ENCODE measurements at regions not wholly inside any gene's neighbourhood (a gene's known extent, or its start where the extent isn't known, plus 50 kb on each side); places are given as distances from the start of the nearest gene placed in this dataset.
A peak's percentile ranks its signal among the peaks of the same experiment; 100 is the strongest.

- Histone ChIP-seq H3K27me3 (ENCODE audit: control insufficient read depth, insufficient read depth) (no peaks in the 10 kb centered on the region), H3K27ac (ENCODE audit: low read length) (no peak overlapping the region), H3K4me1 (ENCODE audit: control insufficient read depth, insufficient read depth, low read length) (no peaks in the 10 kb centered on the region), H3K4me3 (ENCODE audit: low read length) (no peak overlapping the region), H3K9me3 (ENCODE audit: control insufficient read depth, low read length) (no peaks in the 10 kb centered on the region)
- 62% methylated on average over 3 of the region's 3 CpGs for WGBS
- no peak for ATAC-seq
- DNase-seq: no peak
- intact Hi-C loops (cut with DNase I): no loop called here
Observed at GRCh38 chrX:87727620-87728019, 210.0 kb downstream of the KLHL4 start.

- no peak overlapping the region for H3K4me3 ChIP-seq (ENCODE audit: low read length)
- intact Hi-C loops (cut with DNase I): no loop called here
- 88% methylated on average over 9 of the region's 9 CpGs for WGBS
- DNase-seq (no peak), ATAC-seq (no peak)
- no peaks in the 10 kb centered on the region for H3K9me3 ChIP-seq (ENCODE audit: control insufficient read depth, low read length)
- no peaks in the 10 kb centered on the region for H3K27me3 ChIP-seq (ENCODE audit: control insufficient read depth, insufficient read depth)
- H3K4me1 ChIP-seq (ENCODE audit: control insufficient read depth, insufficient read depth, low read length): no peaks in the 10 kb centered on the region
- no peak overlapping the region for H3K27ac ChIP-seq (ENCODE audit: low read length)
Observed at GRCh38 chrX:87728024-87728423, 210.4 kb downstream of the KLHL4 start.

DNA sequence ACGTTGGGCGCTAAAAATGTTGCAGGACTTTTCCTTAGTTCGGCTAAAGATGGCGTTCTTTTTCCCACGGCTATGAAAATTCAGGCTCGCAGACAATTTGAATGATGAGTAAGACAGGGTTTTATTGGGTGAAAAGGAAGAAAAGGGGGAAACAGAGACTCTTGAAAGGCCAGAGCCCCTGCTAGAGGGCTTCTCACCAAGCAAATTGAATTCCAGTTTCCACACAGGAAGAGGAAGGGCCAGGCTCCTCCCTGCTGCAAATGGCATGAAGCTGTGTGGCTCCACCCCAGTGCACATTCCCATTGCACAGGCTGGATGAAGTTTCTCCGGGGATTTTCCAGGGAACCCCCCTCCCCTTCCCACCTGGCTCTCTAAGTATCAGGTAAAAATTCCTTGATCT lies 210.9 kb downstream of the KLHL4 start:
- Histone ChIP-seq H3K4me1 (ENCODE audit: control insufficient read depth, insufficient read depth, low read length) (no peaks in the 10 kb centered on the region), H3K4me3 (ENCODE audit: low read length) (no peak overlapping the region), H3K9me3 (ENCODE audit: control insufficient read depth, low read length) (no peaks in the 10 kb centered on the region), H3K27me3 (ENCODE audit: control insufficient read depth, insufficient read depth) (no peaks in the 10 kb centered on the region), H3K27ac (ENCODE audit: low read length) (no peak overlapping the region)
- no peak for ATAC-seq
- DNase-seq: no peak
- WGBS: 97% methylated on average over 7 of the region's 7 CpGs
- intact Hi-C loops (cut with DNase I): no loop called here

GRCh38 chrX:87732133-87732532 lies 214.5 kb downstream of the KLHL4 start:
- Histone ChIP-seq H3K4me3 (ENCODE audit: low read length) (no peak overlapping the region), H3K27ac (ENCODE audit: low read length) (no peak overlapping the region), H3K27me3 (ENCODE audit: control insufficient read depth, insufficient read depth) (no peaks in the 10 kb centered on the region), H3K9me3 (ENCODE audit: control insufficient read depth, low read length) (no peaks in the 10 kb centered on the region), H3K4me1 (ENCODE audit: control insufficient read depth, insufficient read depth, low read length) (no peaks in the 10 kb centered on the region)
- ATAC-seq: no peak
- DNase-seq: no peak
- intact Hi-C loops (cut with DNase I): no loop called here

- Histone ChIP-seq H3K9me3 (ENCODE audit: control insufficient read depth, low read length) (no peaks in the 10 kb centered on the region), H3K4me1 (ENCODE audit: control insufficient read depth, insufficient read depth, low read length) (no peaks in the 10 kb centered on the region), H3K4me3 (ENCODE audit: low read length) (no peak overlapping the region), H3K27me3 (ENCODE audit: control insufficient read depth, insufficient read depth) (no peaks in the 10 kb centered on the region), H3K27ac (ENCODE audit: low read length) (no peak overlapping the region)
- ATAC-seq (no peak), DNase-seq (no peak)
- intact Hi-C loops (cut with DNase I): no loop called here
- WGBS: 55% methylated on average over 2 of the region's 2 CpGs
Observed at GRCh38 chrX:87736576-87736975, 219.0 kb downstream of the KLHL4 start.

DNA sequence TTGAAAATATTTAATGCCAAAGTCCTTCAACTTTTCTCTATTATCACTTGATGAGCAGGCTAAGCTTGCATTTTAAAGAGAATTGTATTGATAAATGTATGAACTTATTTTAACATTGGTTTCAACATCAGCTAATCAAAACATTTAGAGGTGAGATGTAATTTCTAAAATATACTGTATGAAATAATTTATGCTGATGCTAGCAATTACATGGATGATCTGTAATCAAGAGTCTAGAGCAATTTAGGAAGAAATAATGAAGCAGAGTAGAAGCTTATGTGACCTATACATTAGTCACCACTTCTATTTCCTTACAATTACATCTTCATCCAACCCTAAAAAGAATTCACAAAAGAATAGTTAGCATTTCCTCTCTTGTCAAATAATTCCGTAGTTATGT lies 226.8 kb downstream of the KLHL4 start:
- no peak for DNase-seq
- no peak for ATAC-seq
- H3K4me3 ChIP-seq (ENCODE audit: low read length): no peak overlapping the region
- H3K4me1 ChIP-seq (ENCODE audit: control insufficient read depth, insufficient read depth, low read length): no peaks in the 10 kb centered on the region
- 64% methylated on average over 1 of the region's 1 CpG for WGBS
- H3K27me3 ChIP-seq (ENCODE audit: control insufficient read depth, insufficient read depth): no peaks in the 10 kb centered on the region
- intact Hi-C loops (cut with DNase I): no loop called here
- no peak overlapping the region for H3K27ac ChIP-seq (ENCODE audit: low read length)
- H3K9me3 ChIP-seq (ENCODE audit: control insufficient read depth, low read length): no peaks in the 10 kb centered on the region

GRCh38 chrX:87755493-87755892 lies 237.9 kb downstream of the KLHL4 start:
- intact Hi-C loops (cut with DNase I): no loop called here
- no peak for ATAC-seq
- no peak for DNase-seq
- Histone ChIP-seq H3K27ac (ENCODE audit: low read length) (no peak overlapping the region), H3K4me1 (ENCODE audit: control insufficient read depth, insufficient read depth, low read length) (no peaks in the 10 kb centered on the region), H3K9me3 (ENCODE audit: control insufficient read depth, low read length) (no peaks in the 10 kb centered on the region), H3K4me3 (ENCODE audit: low read length) (no peak overlapping the region), H3K27me3 (ENCODE audit: control insufficient read depth, insufficient read depth) (no peaks in the 10 kb centered on the region)
- WGBS: 85% methylated on average over 5 of the region's 5 CpGs

DNA sequence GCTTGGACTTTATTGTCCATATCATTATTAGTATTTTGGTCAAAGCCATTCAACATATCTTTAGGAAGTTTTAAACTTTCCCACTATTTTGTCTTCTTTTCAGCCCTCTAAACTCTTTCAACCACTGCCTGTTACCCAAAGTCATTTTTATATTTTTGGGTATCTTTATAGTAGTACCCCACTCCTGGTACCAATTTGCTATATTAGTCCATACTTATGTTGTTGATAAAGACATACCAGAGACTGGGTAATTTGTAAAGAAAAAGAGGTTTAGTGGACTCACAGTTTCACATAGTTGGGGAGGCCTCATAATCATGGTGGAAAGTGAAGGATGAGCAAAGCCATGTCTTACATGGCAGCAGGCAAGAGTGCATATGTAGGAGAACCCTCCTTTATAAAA lies 271.4 kb downstream of the KLHL4 start:
- DNase-seq (no peak), ATAC-seq (no peak)
- H3K27me3 ChIP-seq (ENCODE audit: control insufficient read depth, insufficient read depth): no peaks in the 10 kb centered on the region
- no peaks in the 10 kb centered on the region for H3K9me3 ChIP-seq (ENCODE audit: control insufficient read depth, low read length)
- H3K27ac ChIP-seq (ENCODE audit: low read length): no peak overlapping the region
- intact Hi-C loops (cut with DNase I): no loop called here
- no peaks in the 10 kb centered on the region for H3K4me1 ChIP-seq (ENCODE audit: control insufficient read depth, insufficient read depth, low read length)
- no peak overlapping the region for H3K4me3 ChIP-seq (ENCODE audit: low read length)

DNA sequence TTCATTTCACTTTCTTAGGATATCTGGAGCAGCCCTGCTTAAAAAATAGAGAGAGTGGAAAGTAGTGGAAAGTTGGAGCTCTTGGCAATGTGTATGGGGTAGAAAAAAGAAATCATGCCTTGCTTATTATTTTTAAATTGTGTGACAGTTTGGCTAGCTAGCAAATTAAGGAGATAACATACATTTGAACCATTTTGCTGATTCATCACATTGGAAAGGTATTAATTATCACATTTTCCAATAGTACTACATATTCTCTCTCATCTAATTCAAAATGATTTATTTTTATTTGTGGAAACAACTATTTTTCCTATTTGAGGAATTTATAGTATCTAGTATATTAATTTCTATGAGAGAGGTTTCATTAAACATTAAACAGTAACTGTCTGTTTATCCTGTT lies 280.4 kb downstream of the KLHL4 start:
- intact Hi-C loops (cut with DNase I): no loop called here
- DNase-seq: no peak
- no peak overlapping the region for H3K27ac ChIP-seq (ENCODE audit: low read length)
- H3K4me1 ChIP-seq (ENCODE audit: control insufficient read depth, insufficient read depth, low read length): no peaks in the 10 kb centered on the region
- H3K4me3 ChIP-seq (ENCODE audit: low read length): no peak overlapping the region
- no peak for ATAC-seq
- no peaks in the 10 kb centered on the region for H3K27me3 ChIP-seq (ENCODE audit: control insufficient read depth, insufficient read depth)
- H3K9me3 ChIP-seq (ENCODE audit: control insufficient read depth, low read length): no peaks in the 10 kb centered on the region

DNA sequence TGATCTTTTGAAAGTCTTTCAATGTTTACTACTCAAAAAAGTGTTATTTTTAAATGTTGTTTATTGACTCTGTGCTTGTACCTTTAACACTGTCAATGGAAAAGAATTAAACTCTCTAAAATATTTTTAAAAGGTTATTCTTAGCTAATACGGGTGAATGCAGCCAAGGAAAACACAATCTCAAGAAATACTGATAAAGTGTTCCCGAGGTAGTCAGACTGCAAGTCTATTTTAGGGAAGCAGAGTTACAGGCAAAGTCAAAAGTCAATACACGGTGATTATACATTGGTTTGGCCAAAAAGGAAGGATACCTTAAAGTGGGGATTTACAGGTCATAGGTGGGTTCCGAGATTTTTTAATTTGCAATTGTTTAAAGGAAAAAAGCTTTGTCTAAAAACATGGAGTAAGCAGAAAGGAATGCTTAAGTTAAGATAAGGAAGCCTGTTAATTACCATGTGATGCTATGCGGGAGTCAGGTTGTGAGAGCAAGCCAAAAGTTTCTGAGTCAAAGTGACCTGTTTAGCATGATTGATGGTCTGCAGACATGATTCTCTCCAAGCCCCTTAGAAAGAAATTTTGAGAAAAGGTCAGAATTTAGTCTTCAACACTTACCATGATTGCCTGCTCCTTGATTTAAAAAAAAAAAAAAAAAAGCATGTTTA lies 288.4 kb downstream of the KLHL4 start:
- Histone ChIP-seq H3K27ac (ENCODE audit: low read length) (no peak overlapping the region), H3K4me3 (ENCODE audit: low read length) (no peak overlapping the region), H3K4me1 (ENCODE audit: control insufficient read depth, insufficient read depth, low read length) (no peaks in the 10 kb centered on the region), H3K27me3 (ENCODE audit: control insufficient read depth, insufficient read depth) (no peaks in the 10 kb centered on the region), H3K9me3 (ENCODE audit: control insufficient read depth, low read length) (no peaks in the 10 kb centered on the region)
- intact Hi-C loops (cut with DNase I): no loop called here
- ATAC-seq (peak; percentile 69 to 89), DNase-seq (no peak)
- WGBS: 7% methylated on average over 5 of the region's 5 CpGs

DNA sequence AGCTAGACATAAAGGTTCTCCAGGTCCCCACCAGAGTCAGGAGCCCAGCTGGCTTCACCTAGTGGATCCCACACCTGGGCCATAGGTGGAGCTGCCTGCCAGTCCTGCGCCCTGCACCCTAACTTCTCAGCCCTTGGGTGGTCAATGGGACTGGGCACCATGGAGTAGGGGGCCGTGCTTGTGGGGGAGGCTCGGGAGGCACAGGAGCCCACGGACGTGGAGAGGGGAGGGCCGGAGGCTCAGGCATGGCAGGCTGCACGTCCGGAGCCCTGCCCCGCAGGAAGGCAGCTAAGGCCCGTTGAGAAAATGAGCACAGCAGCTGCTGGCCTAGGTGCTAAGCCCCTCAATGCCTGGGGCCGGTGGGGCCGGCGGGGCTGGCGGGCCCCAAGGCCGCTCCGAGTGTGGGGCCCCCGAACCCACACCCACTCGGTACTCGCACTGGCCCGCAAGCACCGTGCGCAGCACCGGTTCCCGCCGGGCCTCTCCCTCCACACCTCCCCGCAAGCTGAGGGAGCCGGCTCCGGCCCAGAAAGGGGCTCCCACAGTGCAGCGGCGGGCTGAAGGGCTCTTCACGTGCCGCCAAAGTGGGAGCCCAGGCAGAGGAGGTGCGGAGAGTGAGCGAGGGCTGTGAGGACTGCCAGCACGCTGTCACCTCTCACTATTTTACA lies 291.1 kb downstream of the KLHL4 start:
- DNase-seq (peak in 1 of 3 donors; percentile 42), ATAC-seq (no peak)
- H3K9me3 ChIP-seq (ENCODE audit: control insufficient read depth, low read length): no peaks in the 10 kb centered on the region
- H3K4me1 ChIP-seq (ENCODE audit: control insufficient read depth, insufficient read depth, low read length): no peaks in the 10 kb centered on the region
- 95% methylated on average over 35 of the region's 35 CpGs for WGBS
- no peaks in the 10 kb centered on the region for H3K27me3 ChIP-seq (ENCODE audit: control insufficient read depth, insufficient read depth)
- H3K4me3 ChIP-seq (ENCODE audit: low read length): no peak overlapping the region
- intact Hi-C loops (cut with DNase I): no loop called here
- H3K27ac ChIP-seq (ENCODE audit: low read length): no peak overlapping the region

DNA sequence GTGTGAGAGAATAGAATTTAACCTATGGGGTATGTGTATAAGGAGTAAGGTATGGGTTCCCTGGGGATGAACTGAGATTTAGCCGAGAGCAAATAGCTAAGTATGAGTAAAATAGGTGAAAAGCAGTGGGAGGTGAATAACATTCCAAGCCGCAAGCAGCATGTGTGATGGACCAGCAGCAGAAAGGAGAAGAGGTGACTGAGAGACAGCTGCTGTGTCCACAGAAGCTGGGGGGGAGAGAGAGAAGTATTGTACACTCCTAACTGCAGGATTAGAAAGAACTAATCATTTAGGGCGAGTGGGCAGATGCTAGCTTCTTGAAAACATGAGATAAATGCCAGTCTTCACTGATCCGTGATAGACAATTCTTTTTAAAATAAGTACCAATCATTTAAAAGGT lies 296.0 kb downstream of the KLHL4 start:
- Histone ChIP-seq H3K4me1 (ENCODE audit: control insufficient read depth, insufficient read depth, low read length) (no peaks in the 10 kb centered on the region), H3K4me3 (ENCODE audit: low read length) (no peak overlapping the region), H3K27ac (ENCODE audit: low read length) (no peak overlapping the region), H3K27me3 (ENCODE audit: control insufficient read depth, insufficient read depth) (no peaks in the 10 kb centered on the region), H3K9me3 (ENCODE audit: control insufficient read depth, low read length) (no peaks in the 10 kb centered on the region)
- ATAC-seq: no peak
- intact Hi-C loops (cut with DNase I): no loop called here
- DNase-seq: no peak
- 71% methylated on average over 4 of the region's 4 CpGs for WGBS
